HepG2 (cell line): ENCODE measurements at regions not wholly inside any gene's neighbourhood (a gene's known extent, or its start where the extent isn't known, plus 50 kb on each side); places are given as distances from the start of the nearest gene placed in this dataset.

Source experiments
- ATAC-seq: fragments of 200-7000 bp; cut with Tn5 transposase; 3 replicates; pipeline ENCODE4 v1.9.1; 2020; ENCODE audit warnings: mild to moderate bottlenecking, moderate library complexity
- BruUV-seq: library from RNA; stranded (reverse); fragments of 400-500 nt; replicated peaks from 2 replicates; lab custom pipeline; 2021; lab: Mats Ljungman, UMichigan
- CTCF ChIA-PET: fragments of 300-600 bp; formaldehyde crosslinking; extraction: SDS; loops from one replicate; lab custom pipeline; 2021; ENCODE audit warnings: low total read pairs, inconsistent platforms, low intra/inter-chr PET ratio; lab: Yijun Ruan, JAX
- POLR2A ChIA-PET: fragments of 350-600 bp; sonication (Branson Sonifier 250); formaldehyde crosslinking; loops from one replicate; lab custom pipeline; 2020; ENCODE audit warnings: antibody characterized with exemption, inconsistent platforms; lab: Yijun Ruan, JAX
- DNase-seq: peaks from one replicate; pipeline ENCODE4 v3.0.0-alpha.2; 2015; ENCODE audit warnings: low spot score
- FAIRE-seq: peaks from 3 replicates; lab custom pipeline; 2011; peaks lifted over from hg19 to GRCh38; lab: Jason Lieb, UNC
- H2AFZ ChIP-seq: one replicate; pipeline ENCODE4 v1.6.1; 2011; ENCODE audit warnings: low read length, inconsistent platforms
- H3K27ac ChIP-seq: fragments of 300-600 bp; 3 replicates; pipeline ENCODE4 v1.8.0; 2011; ENCODE audit warnings: mixed run types, mild to moderate bottlenecking, mixed read lengths, low read length, inconsistent platforms; ENCODE audit not compliant: insufficient read depth; ENCODE audit errors: extremely low read length
- H3K27me3 ChIP-seq, 2 experiments: fragments of 200-600 bp in 1 of 2; 2 replicates in 1 of 2; 3 replicates in 1 of 2; pipeline versions ENCODE4 v1.6.0 to v1.8.0; 2011; ENCODE audit warnings: low read length in 2 of 2, mild to moderate bottlenecking in 2 of 2, moderate library complexity in 2 of 2, inconsistent platforms in 1 of 2; ENCODE audit not compliant: insufficient read depth in 2 of 2, control insufficient read depth in 1 of 2
- H3K36me3 ChIP-seq, 2 experiments: fragments of 200-600 bp in 1 of 2; replicated peaks in 1 of 2; 2 replicates in 1 of 2; 3 replicates in 1 of 2; pipeline versions ENCODE4 v1.5.1 to v1.8.0; 2011; ENCODE audit warnings: low read length in 2 of 2, inconsistent platforms in 1 of 2; ENCODE audit not compliant: insufficient read depth in 2 of 2, control insufficient read depth in 1 of 2
- H3K4me1 ChIP-seq: 2 replicates; pipeline ENCODE4 v1.5.1; 2012; ENCODE audit warnings: low read length, inconsistent platforms; ENCODE audit not compliant: insufficient read depth
- H3K4me2 ChIP-seq: 2 replicates; pipeline ENCODE4 v1.6.0; 2011; ENCODE audit warnings: low read depth, low read length, inconsistent platforms
- H3K4me3 ChIP-seq, 3 experiments: fragments of 200-600 bp in 1 of 3; sonication (generic), shearing (Covaris generic) in 1 of 3; replicated peaks in 1 of 3; 2 replicates each; pipeline ENCODE4 v1.5.1; 2011 to 2016; ENCODE audit warnings: low read length in 3 of 3, inconsistent platforms in 2 of 3, low read depth in 2 of 3, mild to moderate bottlenecking in 2 of 3, control low read depth in 1 of 3, mixed read lengths in 1 of 3; ENCODE audit not compliant: insufficient read depth in 1 of 3
- H3K79me2 ChIP-seq: one replicate; pipeline ENCODE4 v1.6.1; 2011; ENCODE audit warnings: low read length, inconsistent platforms; ENCODE audit not compliant: insufficient read depth
- H3K9ac ChIP-seq: 2 replicates; pipeline ENCODE4 v1.6.0; 2011; ENCODE audit warnings: mild to moderate bottlenecking, low read depth, low read length, inconsistent platforms; ENCODE audit not compliant: insufficient read depth
- H3K9me3 ChIP-seq: 2 replicates; pipeline ENCODE4 v1.5.1; 2012; ENCODE audit warnings: mild to moderate bottlenecking, low read length
- H4K20me1 ChIP-seq: 2 replicates; pipeline ENCODE4 v1.6.0; 2011; ENCODE audit warnings: inconsistent platforms, mild to moderate bottlenecking, low read length, moderate library complexity; ENCODE audit not compliant: insufficient read depth
- CREB1 ChIP-seq, 2 experiments: fragments of 450-650 bp in 1 of 2; IDR thresholded peaks; 2 replicates each; pipeline ENCODE4 v1.6.1; 2016 to 2017; ENCODE audit warnings: control low read depth in 1 of 2, mild to moderate bottlenecking in 1 of 2, missing compliant biosample characterization in 1 of 2, missing genetic modification characterization in 1 of 2
- FOXA1 ChIP-seq, 2 experiments: fragments of 450-650 bp in 1 of 2; sonication (generic) in 1 of 2; formaldehyde crosslinking in 1 of 2; IDR thresholded peaks; 2 replicates each; pipeline versions ENCODE4 v1.4.0 to v1.6.1; 2016 to 2020; ENCODE audit warnings: missing genetic modification reagents in 1 of 2
- NFE2 ChIP-seq: sonication (generic); formaldehyde crosslinking; IDR thresholded peaks from 2 replicates; pipeline ENCODE4 v1.4.0; 2020; ENCODE audit warnings: missing genetic modification reagents
- ONECUT2 ChIP-seq: sonication (generic); formaldehyde crosslinking; IDR thresholded peaks from 2 replicates; pipeline ENCODE4 v1.4.0; 2020; ENCODE audit warnings: missing genetic modification reagents
- PHB2 ChIP-seq: fragments of 450-650 bp; IDR thresholded peaks from 2 replicates; pipeline ENCODE4 v1.6.1; 2018; ENCODE audit not compliant: partially characterized antibody
- PLSCR1 ChIP-seq: sonication (generic); formaldehyde crosslinking; IDR thresholded peaks from 2 replicates; pipeline ENCODE4 v1.5.0; 2020; ENCODE audit warnings: missing genetic modification reagents, mild to moderate bottlenecking, borderline replicate concordance
- ZBTB14 ChIP-seq: sonication (generic); formaldehyde crosslinking; IDR thresholded peaks from 2 replicates; pipeline ENCODE4 v1.4.0; 2020; ENCODE audit warnings: missing genetic modification reagents
- ZBTB8A ChIP-seq: sonication (generic); formaldehyde crosslinking; IDR thresholded peaks from 2 replicates; pipeline ENCODE4 v1.4.0; 2020; ENCODE audit warnings: mild to moderate bottlenecking, low read depth, missing genetic modification reagents, borderline replicate concordance
- ZNF282 ChIP-seq: fragments of 450-650 bp; IDR thresholded peaks from 2 replicates; pipeline ENCODE4 v1.6.1; 2018; ENCODE audit not compliant: partially characterized antibody
- ZNF775 ChIP-seq: sonication (generic); formaldehyde crosslinking; IDR thresholded peaks from 2 replicates; pipeline ENCODE4 v1.4.0; 2020; ENCODE audit warnings: missing genetic modification reagents, mild to moderate bottlenecking, moderate library complexity, borderline replicate concordance
- ZNF839 ChIP-seq: sonication (generic); formaldehyde crosslinking; IDR thresholded peaks from 2 replicates; pipeline ENCODE4 v1.4.0; 2020; ENCODE audit warnings: missing genetic modification reagents, mild to moderate bottlenecking, borderline replicate concordance
- WGBS: methylation state at CpG from one replicate; pipeline ENCODE4 v1.1.6; 2017; ENCODE audit warnings: low lambda C conversion rate; 5-methylcytosine and 5-hydroxymethylcytosine counted together
- in situ Hi-C: cut with HindIII; loops from 2 replicates; pipeline ENCODE4 v1.10.0; 2017; ENCODE audit warnings: low pct_unique_long_range_greater_than_20kb; ENCODE audit not compliant: extremely low pct_ligation_motif_present
- intact Hi-C: fragments of 100-400 bp; cut with micrococcal nuclease; formaldehyde crosslinking; loops from one replicate; pipeline ENCODE4 v1.10.0; 2022; ENCODE audit not compliant: unreplicated experiment
- TF ChIP-seq, protein P1 (sequence below): sonication (generic); formaldehyde crosslinking; IDR thresholded peaks from 2 replicates; pipeline ENCODE4 v1.4.0; 2020; ENCODE audit warnings: missing genetic modification reagents, mild to moderate bottlenecking, borderline replicate concordance

- no peak for TF ChIP-seq ZNF839
Measured at GRCh38 chr12:38116968-38117367, 199.6 kb upstream of the ALG10B start (continued).

GRCh38 chr12:38118632-38119031 lies 197.9 kb upstream of the ALG10B start:
- BruUV-seq = no TSS peak
- Histone ChIP-seq H3K4me3 (no peak overlapping the region), H2AFZ (no peak overlapping the region), H3K9ac (no peak overlapping the region), H3K27me3 (no peaks in the 10 kb centered on the region; a peak in 1 of 5 replicates), H3K9me3 (peaks cover 16% of the 10 kb centered on the region), H3K79me2 (no peaks in the 10 kb centered on the region), H3K27ac (no peak overlapping the region), H3K4me1 (peaks cover 4% of the 10 kb centered on the region), H4K20me1 (no peaks in the 10 kb centered on the region), H3K36me3 (no peaks in the 10 kb centered on the region), H3K4me2 (no peak overlapping the region)
- ChIA-PET POLR2A (no interaction called here), CTCF (no interaction called here)
- intact Hi-C loops (no loop called here), in situ Hi-C loops (no loop called here)
- no peak for ATAC-seq
- no peak for DNase-seq
- WGBS = 72% methylated on average over 3 of the region's 3 CpGs
- no peak for FAIRE-seq
- TF ChIP-seq CREB1 (IDR thresholded peaks at IDR 0.05) (peak; percentile 95), CREB1 (CRISPR knock-in tag; IDR thresholded peaks at IDR 0.05) (no peak), ONECUT2 (no peak), ZBTB14 (CRISPR knock-in tag) (no peak), ZNF282 (peak; percentile 38), PHB2 (peak; percentile 26), FOXA1 (IDR thresholded peaks at IDR 0.05) (0 out of 2 replicates have a peak, but pooled peaks have one; percentile 29), FOXA1 (CRISPR knock-in tag; IDR thresholded peaks at IDR 0.05) (no peak), PLSCR1 (CRISPR knock-in tag) (no peak), ZBTB8A (no peak), NFE2 (CRISPR knock-in tag) (no peak), ZNF775 (CRISPR knock-in tag) (no peak)
- TF ChIP-seq, protein P1, sequence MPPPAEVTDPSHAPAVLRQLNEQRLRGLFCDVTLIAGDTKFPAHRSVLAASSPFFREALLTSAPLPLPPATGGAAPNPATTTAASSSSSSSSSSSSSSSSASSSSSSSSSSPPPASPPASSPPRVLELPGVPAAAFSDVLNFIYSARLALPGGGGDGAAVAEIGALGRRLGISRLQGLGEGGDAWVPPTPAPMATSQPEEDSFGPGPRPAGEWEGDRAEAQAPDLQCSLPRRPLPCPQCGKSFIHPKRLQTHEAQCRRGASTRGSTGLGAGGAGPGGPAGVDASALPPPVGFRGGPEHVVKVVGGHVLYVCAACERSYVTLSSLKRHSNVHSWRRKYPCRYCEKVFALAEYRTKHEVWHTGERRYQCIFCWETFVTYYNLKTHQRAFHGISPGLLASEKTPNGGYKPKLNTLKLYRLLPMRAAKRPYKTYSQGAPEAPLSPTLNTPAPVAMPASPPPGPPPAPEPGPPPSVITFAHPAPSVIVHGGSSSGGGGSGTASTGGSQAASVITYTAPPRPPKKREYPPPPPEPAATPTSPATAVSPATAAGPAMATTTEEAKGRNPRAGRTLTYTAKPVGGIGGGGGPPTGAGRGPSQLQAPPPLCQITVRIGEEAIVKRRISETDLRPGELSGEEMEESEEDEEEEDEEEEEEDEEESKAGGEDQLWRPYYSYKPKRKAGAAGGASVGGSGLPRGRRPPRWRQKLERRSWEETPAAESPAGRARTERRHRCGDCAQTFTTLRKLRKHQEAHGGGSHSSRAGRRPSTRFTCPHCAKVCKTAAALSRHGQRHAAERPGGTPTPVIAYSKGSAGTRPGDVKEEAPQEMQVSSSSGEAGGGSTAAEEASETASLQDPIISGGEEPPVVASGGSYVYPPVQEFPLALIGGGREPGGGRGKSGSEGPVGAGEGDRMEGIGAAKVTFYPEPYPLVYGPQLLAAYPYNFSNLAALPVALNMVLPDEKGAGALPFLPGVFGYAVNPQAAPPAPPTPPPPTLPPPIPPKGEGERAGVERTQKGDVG = no peak
